ENCODE measurements at regions not wholly inside any gene's neighbourhood (a gene's known extent, or its start where the extent isn't known, plus 50 kb on each side); places are given as distances from the start of the nearest gene placed in this dataset.

- no peak for DNase-seq (ENCODE audit: low read depth)
Measured at GRCh38 chr10:131000244-131000643, 311.3 kb downstream of the TCERG1L start.

GRCh38 chr10:131000743-131001142 lies 310.8 kb downstream of the TCERG1L start:
- DNase-seq (ENCODE audit: low read depth), result no peak

- no peak for DNase-seq (ENCODE audit: low read depth)
Measured at GRCh38 chr10:131001438-131001837, 310.1 kb downstream of the TCERG1L start.

- DNase-seq (ENCODE audit: low read depth), result no peak
Measured at GRCh38 chr10:131002031-131002861, 309.3 kb downstream of the TCERG1L start.

- DNase-seq (ENCODE audit: low read depth), result no peak
Measured at GRCh38 chr10:131003455-131003854, 308.1 kb downstream of the TCERG1L start.

GRCh38 chr10:131004276-131004675 lies 307.2 kb downstream of the TCERG1L start:
- no peak for DNase-seq (ENCODE audit: low read depth)

GRCh38 chr10:131006458-131007256 lies 304.9 kb downstream of the TCERG1L start:
- DNase-seq (ENCODE audit: low read depth), result no peak

GRCh38 chr10:131009791-131010190 lies 301.7 kb downstream of the TCERG1L start:
- no peak for DNase-seq (ENCODE audit: low read depth)

GRCh38 chr10:131010965-131011575 lies 300.5 kb downstream of the TCERG1L start:
- DNase-seq (ENCODE audit: low read depth), result no peak

- no peak for DNase-seq (ENCODE audit: low read depth)
Measured at GRCh38 chr10:131011936-131012640, 299.4 kb downstream of the TCERG1L start.

- DNase-seq (ENCODE audit: low read depth), result no peak
Measured at GRCh38 chr10:131012641-131012985, 298.9 kb downstream of the TCERG1L start.

- DNase-seq (ENCODE audit: low read depth), result no peak
Measured at GRCh38 chr10:131013281-131013912, 298.1 kb downstream of the TCERG1L start.

- DNase-seq (ENCODE audit: low read depth), result no peak
Measured at GRCh38 chr10:131014271-131014670, 297.2 kb downstream of the TCERG1L start.

- no peak for DNase-seq (ENCODE audit: low read depth)
Measured at GRCh38 chr10:131015271-131015670, 296.2 kb downstream of the TCERG1L start.

- DNase-seq (ENCODE audit: low read depth), result no peak
Measured at GRCh38 chr10:131016556-131016955, 295.0 kb downstream of the TCERG1L start.

GRCh38 chr10:131017566-131018285 lies 293.8 kb downstream of the TCERG1L start:
- no peak for DNase-seq (ENCODE audit: low read depth)

- DNase-seq (ENCODE audit: low read depth), result no peak
Measured at GRCh38 chr10:131018886-131019500, 292.5 kb downstream of the TCERG1L start.

- DNase-seq (ENCODE audit: low read depth), result no peak
Measured at GRCh38 chr10:131019696-131020095, 291.8 kb downstream of the TCERG1L start.

- DNase-seq (ENCODE audit: low read depth), result no peak
Measured at GRCh38 chr10:131020775-131021174, 290.7 kb downstream of the TCERG1L start.

GRCh38 chr10:131021246-131021895 lies 290.1 kb downstream of the TCERG1L start:
- DNase-seq (ENCODE audit: low read depth), result no peak
